ENCODE measurements at regions not wholly inside any gene's neighbourhood (a gene's known extent, or its start where the extent isn't known, plus 50 kb on each side); places are given as distances from the start of the nearest gene placed in this dataset.

DNA sequence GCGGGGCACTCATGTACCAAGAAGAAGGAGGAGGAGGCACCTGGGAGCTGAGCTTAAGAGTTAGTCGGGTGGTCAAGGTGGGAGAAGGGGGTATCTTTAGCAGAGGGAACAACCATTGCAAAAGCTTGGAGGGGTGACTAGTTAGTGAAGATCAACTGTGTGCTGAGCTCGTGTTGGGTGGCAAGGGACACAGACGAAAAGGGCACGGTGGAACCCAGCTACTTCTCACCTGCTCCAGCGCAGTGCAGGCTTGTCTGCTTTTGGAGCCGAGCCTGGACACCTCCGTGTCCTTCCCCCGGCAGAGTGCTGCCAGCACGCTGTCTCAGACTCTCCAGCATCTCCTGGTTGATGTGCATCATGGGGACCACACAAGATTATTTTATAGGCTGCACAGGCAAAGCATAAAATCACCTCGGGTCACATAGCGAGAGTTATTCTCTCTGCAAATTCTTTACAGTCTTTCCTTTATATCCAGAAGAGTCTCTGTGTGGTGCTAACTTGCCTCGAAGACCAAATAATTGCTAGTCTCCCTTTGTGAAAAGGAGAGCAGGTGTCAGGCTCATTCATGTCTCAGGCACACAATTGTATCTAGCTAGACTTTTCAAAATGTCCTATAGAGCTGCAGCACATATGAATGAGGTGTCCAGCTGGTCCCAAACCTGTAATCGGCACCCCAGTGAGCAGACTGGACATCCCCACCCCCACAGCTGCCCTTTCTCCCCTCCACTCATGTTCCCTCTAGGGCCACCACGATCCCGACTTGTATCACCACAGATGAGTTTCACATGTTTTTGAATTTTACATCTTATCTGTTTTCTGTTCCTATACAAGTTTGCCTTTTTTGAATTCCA lies 123.4 kb downstream of the CEBPB start:
- Histone ChIP-seq H3F3A (ENCODE audit: insufficient read depth) (no peaks in the 10 kb centered on the region), H3K27me3 (ENCODE audit: low read length) (no peaks in the 10 kb centered on the region), H4K20me1 (ENCODE audit: low read depth, low read length) (no peaks in the 10 kb centered on the region), H3K36me3 (ENCODE audit: low read length) (no peaks in the 10 kb centered on the region), H3K4me3 (ENCODE audit: insufficient read depth, low read length, poor library complexity, severe bottlenecking) (no peak overlapping the region), H3K27ac (ENCODE audit: low read depth, low read length) (no peak overlapping the region), H3K9ac (ENCODE audit: low read length) (no peak overlapping the region), H3K79me2 (ENCODE audit: insufficient read depth, low read length) (no peaks in the 10 kb centered on the region), H3K9me3 (ENCODE audit: insufficient read depth, low read length) (no peaks in the 10 kb centered on the region), H3K4me2 (ENCODE audit: low read depth, low read length, poor library complexity, severe bottlenecking) (no peak overlapping the region), H3K9me2 (replicated peaks; ENCODE audit: insufficient read depth, low read length) (no peaks in the 10 kb centered on the region), H2AFZ (ENCODE audit: low read depth, low read length, severe bottlenecking) (no peak overlapping the region)
- TF ChIP-seq EZH2phosphoT487 (conservative IDR thresholded peaks at IDR 0.05; ENCODE audit: low read length) (no peak), CTCF (IDR thresholded peaks at IDR 0.05; ENCODE audit: insufficient read depth, low read length, poor library complexity, severe bottlenecking) (no peak)

- no peaks in the 10 kb centered on the region for H3K79me2 ChIP-seq (ENCODE audit: insufficient read depth, low read length)
- H3F3A ChIP-seq (ENCODE audit: insufficient read depth): no peaks in the 10 kb centered on the region
- no peaks in the 10 kb centered on the region for H3K9me3 ChIP-seq (ENCODE audit: insufficient read depth, low read length)
- no peak overlapping the region for H3K4me3 ChIP-seq (ENCODE audit: insufficient read depth, low read length, poor library complexity, severe bottlenecking)
- H3K27me3 ChIP-seq (ENCODE audit: low read length): no peaks in the 10 kb centered on the region
- H3K4me2 ChIP-seq (ENCODE audit: low read depth, low read length, poor library complexity, severe bottlenecking): no peak overlapping the region
- H2AFZ ChIP-seq (ENCODE audit: low read depth, low read length, severe bottlenecking): no peak overlapping the region
- TF ChIP-seq CTCF (IDR thresholded peaks at IDR 0.05; ENCODE audit: insufficient read depth, low read length, poor library complexity, severe bottlenecking) (no peak), EZH2phosphoT487 (conservative IDR thresholded peaks at IDR 0.05; ENCODE audit: low read length) (no peak)
- H3K9ac ChIP-seq (ENCODE audit: low read length): no peak overlapping the region
- no peaks in the 10 kb centered on the region for H3K36me3 ChIP-seq (ENCODE audit: low read length)
- no peaks in the 10 kb centered on the region for H3K9me2 ChIP-seq (replicated peaks; ENCODE audit: insufficient read depth, low read length)
- H4K20me1 ChIP-seq (ENCODE audit: low read depth, low read length): no peaks in the 10 kb centered on the region
- H3K27ac ChIP-seq (ENCODE audit: low read depth, low read length): no peak overlapping the region
These were observed 124.2 kb downstream of the CEBPB start for GRCh38 chr20:50314678-50315335.

DNA sequence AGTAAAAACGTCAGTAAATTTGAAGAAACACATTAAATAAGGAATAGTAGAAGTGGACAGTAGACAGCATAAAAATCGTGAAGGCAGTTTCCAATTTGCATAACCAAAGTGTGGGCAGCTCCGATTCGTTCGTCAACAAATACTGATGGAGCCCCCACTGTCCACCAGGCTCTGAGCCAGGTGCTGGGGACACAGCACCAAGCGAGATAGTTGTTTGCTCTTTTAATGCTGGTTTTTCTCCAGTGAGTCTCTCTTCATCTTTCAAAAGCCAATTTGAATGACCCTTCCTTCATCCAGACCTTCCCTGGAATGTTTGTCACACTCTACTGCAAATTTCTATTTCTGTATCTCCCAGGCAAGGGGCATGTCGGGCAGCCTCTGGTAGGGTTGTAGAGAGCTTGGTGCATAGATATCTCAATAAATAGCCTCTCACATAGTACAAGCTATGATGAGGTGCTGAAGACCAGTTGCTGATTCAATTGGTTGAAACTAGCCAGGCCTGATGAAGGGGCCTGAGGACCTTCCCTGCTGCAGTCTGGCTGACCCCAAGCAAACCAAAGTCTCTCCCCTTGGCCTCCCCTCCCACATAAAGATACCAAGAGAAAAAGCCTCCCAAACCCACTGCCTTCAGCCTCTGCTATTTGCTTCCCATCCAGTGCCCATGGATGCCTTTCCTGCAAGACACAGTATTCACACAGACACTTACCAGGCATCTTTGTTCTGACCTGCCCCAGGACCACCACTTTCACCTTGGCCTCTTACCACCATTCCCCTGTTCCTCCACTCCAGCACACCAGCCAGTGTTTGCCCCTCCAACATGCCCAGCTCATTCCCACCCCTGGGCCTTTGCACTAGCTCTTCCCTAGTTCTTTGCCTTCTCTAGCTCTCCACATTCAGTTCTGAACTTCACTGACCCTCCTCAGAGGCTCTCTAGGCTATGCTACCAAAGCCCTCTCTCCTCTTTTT lies 125.2 kb downstream of the CEBPB start:
- H3K9ac ChIP-seq (ENCODE audit: low read length): no peak overlapping the region
- H3K27me3 ChIP-seq (ENCODE audit: low read length): no peaks in the 10 kb centered on the region
- no peak overlapping the region for H3K4me2 ChIP-seq (ENCODE audit: low read depth, low read length, poor library complexity, severe bottlenecking)
- no peaks in the 10 kb centered on the region for H3K79me2 ChIP-seq (ENCODE audit: insufficient read depth, low read length)
- H3K9me3 ChIP-seq (ENCODE audit: insufficient read depth, low read length): no peaks in the 10 kb centered on the region
- no peak overlapping the region for H2AFZ ChIP-seq (ENCODE audit: low read depth, low read length, severe bottlenecking)
- TF ChIP-seq EZH2phosphoT487 (conservative IDR thresholded peaks at IDR 0.05; ENCODE audit: low read length): no peak
- no peak for TF ChIP-seq CTCF (IDR thresholded peaks at IDR 0.05; ENCODE audit: insufficient read depth, low read length, poor library complexity, severe bottlenecking)
- H3K9me2 ChIP-seq (replicated peaks; ENCODE audit: insufficient read depth, low read length): no peaks in the 10 kb centered on the region
- no peaks in the 10 kb centered on the region for H3F3A ChIP-seq (ENCODE audit: insufficient read depth)
- no peaks in the 10 kb centered on the region for H4K20me1 ChIP-seq (ENCODE audit: low read depth, low read length)
- H3K36me3 ChIP-seq (ENCODE audit: low read length): no peaks in the 10 kb centered on the region
- H3K4me3 ChIP-seq (ENCODE audit: insufficient read depth, low read length, poor library complexity, severe bottlenecking): no peak overlapping the region
- H3K27ac ChIP-seq (ENCODE audit: low read depth, low read length): no peak overlapping the region

Measured in SU-DHL-6 (cell line).